Transverse colon (tissue), 4 donors: ENCODE measurements at regions not wholly inside any gene's neighbourhood (a gene's known extent, or its start where the extent isn't known, plus 50 kb on each side); places are given as distances from the start of the nearest gene placed in this dataset.

ENCODE experiments used
- DNase-seq: peaks from one replicate; pipeline ENCODE4 v3.0.0-alpha.2; 2019
- H3K27ac ChIP-seq, 4 donors: fragments of 200-600 bp; sonication (generic); 2 replicates each; pipeline ENCODE4 v1.5.1; 2016 to 2018; ENCODE audit warnings: inconsistent platforms in 4 of 4
- H3K27me3 ChIP-seq: fragments of 200-600 bp; sonication (generic); 2 replicates; pipeline ENCODE4 v1.5.1; 2017; ENCODE audit warnings: inconsistent platforms
- H3K36me3 ChIP-seq, 4 donors: fragments of 200-600 bp; sonication (generic); 2 replicates each; pipeline ENCODE4 v1.5.1; 2017 to 2019; ENCODE audit warnings: inconsistent platforms in 4 of 4
- H3K4me1 ChIP-seq, 4 donors: fragments of 200-600 bp; sonication (generic); 2 replicates each; pipeline ENCODE4 v1.5.1; 2017 to 2020; ENCODE audit warnings: inconsistent platforms in 4 of 4
- H3K4me3 ChIP-seq, 4 donors: fragments of 200-600 bp; sonication (generic); 1 replicate in 1 of 4; 2 replicates in 3 of 4; pipeline versions ENCODE4 v1.5.1 to v1.6.1; 2017 to 2019; ENCODE audit warnings: inconsistent platforms in 4 of 4
- H3K9me3 ChIP-seq, 2 donors: fragments of 200-600 bp; sonication (generic); 2 replicates each; pipeline ENCODE4 v1.5.1; 2017 to 2019; ENCODE audit warnings: inconsistent platforms in 2 of 2
- CTCF ChIP-seq, 5 experiments: fragments of 200-600 bp in 3 of 5; fragments of 450-650 bp in 2 of 5; sonication (generic) in 3 of 5; IDR thresholded peaks; 1 replicate in 2 of 5; 2 replicates in 3 of 5; pipeline ENCODE4 v1.5.1; 2016 to 2017; ENCODE audit warnings: antibody characterized with exemption in 5 of 5, inconsistent platforms in 3 of 5, mild to moderate bottlenecking in 2 of 5, moderate library complexity in 1 of 5
- EP300 ChIP-seq: sonication (generic); formaldehyde crosslinking; IDR thresholded peaks from one replicate; pipeline ENCODE4 v1.6.1; 2017; ENCODE audit warnings: antibody characterized with exemption, low read depth
- POLR2A ChIP-seq: fragments of 450-650 bp; IDR thresholded peaks from one replicate; pipeline ENCODE4 v1.6.1; 2016; ENCODE audit warnings: antibody characterized with exemption, mild to moderate bottlenecking, moderate library complexity
- POLR2AphosphoS5 ChIP-seq, 3 donors: sonication (generic); formaldehyde crosslinking; IDR thresholded peaks; one replicate each; pipeline ENCODE4 v1.6.1; 2016; ENCODE audit warnings: antibody characterized with exemption in 3 of 3
- WGBS, 2 donors: methylation state at CpG; one replicate each; pipeline ENCODE4 v1.1.5; 2018; ENCODE audit warnings: low coverage in 1 of 2; 5-methylcytosine and 5-hydroxymethylcytosine counted together
- in situ Hi-C, 4 donors: fragments of 200-750 bp; cut with MboI; loops; one replicate each; pipeline versions ENCODE4 v1.15.0 to v1.15.1; 2017; ENCODE audit warnings: low sequenced_read_pairs in 3 of 4, low pct_ligation_motif_present in 1 of 4, low pct_unique_long_range_greater_than_20kb in 1 of 4
- intact Hi-C: fragments of 100-400 bp; cut with DNase I; formaldehyde crosslinking; loops from one replicate; pipeline ENCODE4 v1.15.1; 2023; ENCODE audit warnings: low total_unique reads

GRCh38 chrY:13019486-13019885 lies 114.8 kb downstream of the DDX3Y start:
- Histone ChIP-seq H3K4me1 (no peaks in the 10 kb centered on the region), H3K9me3 (no peaks in the 10 kb centered on the region), H3K27ac (no peak overlapping the region), H3K4me3 (no peak overlapping the region), H3K27me3 (no peaks in the 10 kb centered on the region), H3K36me3 (no peaks in the 10 kb centered on the region)
- no peak for TF ChIP-seq EP300
- no peak for TF ChIP-seq POLR2A
- TF ChIP-seq CTCF (IDR thresholded peaks at IDR 0.05): no peak
- no peak for TF ChIP-seq POLR2AphosphoS5 (IDR thresholded peaks at IDR 0.05)
- in situ Hi-C loops: no loop called here
- 83% methylated on average over 2 of the region's 3 CpGs; no CpG with 5 or more reads in 1 of the 2 donors for WGBS, 2 donors
- no peak for DNase-seq
- intact Hi-C loops: no loop called here

- Histone ChIP-seq H3K9me3 (no peaks in the 10 kb centered on the region), H3K27ac (no peak overlapping the region), H3K27me3 (no peaks in the 10 kb centered on the region), H3K4me3 (no peak overlapping the region), H3K36me3 (no peaks in the 10 kb centered on the region), H3K4me1 (no peaks in the 10 kb centered on the region)
- no peak for DNase-seq
- WGBS, 2 donors: 100% methylated on average over 1 of the region's 1 CpG; no CpG with 5 or more reads in 1 of the 2 donors
- TF ChIP-seq POLR2A (no peak), EP300 (no peak), POLR2AphosphoS5 (IDR thresholded peaks at IDR 0.05) (no peak), CTCF (IDR thresholded peaks at IDR 0.05) (no peak)
- in situ Hi-C loops (no loop called here), intact Hi-C loops (no loop called here)
Observed at GRCh38 chrY:13020839-13021238, 116.2 kb downstream of the DDX3Y start.

- Histone ChIP-seq H3K27ac (no peak overlapping the region), H3K4me3 (no peak overlapping the region), H3K36me3 (no peaks in the 10 kb centered on the region), H3K27me3 (no peaks in the 10 kb centered on the region), H3K9me3 (no peaks in the 10 kb centered on the region), H3K4me1 (no peaks in the 10 kb centered on the region)
- no CpG with 5 or more reads among the region's 3 CpGs for WGBS, 2 donors
- in situ Hi-C loops (no loop called here), intact Hi-C loops (no loop called here)
- DNase-seq: no peak
- TF ChIP-seq CTCF (IDR thresholded peaks at IDR 0.05): no peak
- no peak for TF ChIP-seq POLR2AphosphoS5 (IDR thresholded peaks at IDR 0.05)
- TF ChIP-seq EP300: no peak
- no peak for TF ChIP-seq POLR2A
Observed at GRCh38 chrY:13023607-13024006, 118.9 kb downstream of the DDX3Y start.

- H3K4me3 ChIP-seq: no peak overlapping the region
- intact Hi-C loops (no loop called here), in situ Hi-C loops (no loop called here)
- no peaks in the 10 kb centered on the region for H3K36me3 ChIP-seq
- no peaks in the 10 kb centered on the region for H3K9me3 ChIP-seq
- TF ChIP-seq CTCF (IDR thresholded peaks at IDR 0.05) (no peak), EP300 (no peak), POLR2A (no peak), POLR2AphosphoS5 (IDR thresholded peaks at IDR 0.05) (no peak)
- H3K27ac ChIP-seq: no peak overlapping the region
- no peak for DNase-seq
- H3K27me3 ChIP-seq: no peaks in the 10 kb centered on the region
- no peaks in the 10 kb centered on the region for H3K4me1 ChIP-seq
Observed at GRCh38 chrY:13024447-13024846, 119.8 kb downstream of the DDX3Y start.
